OCI-LY1 (cell line): ENCODE measurements at regions not wholly inside any gene's neighbourhood (a gene's known extent, or its start where the extent isn't known, plus 50 kb on each side); places are given as distances from the start of the nearest gene placed in this dataset.

Source experiments
- H2AFZ ChIP-seq: fragments of 200-600 bp; sonication (generic), shearing (Covaris generic); 2 replicates; pipeline ENCODE4 v1.6.0; 2014; ENCODE audit warnings: antibody characterized with exemption, mild to moderate bottlenecking, low read length
- H3F3A ChIP-seq: fragments of 200-600 bp; sonication (generic), shearing (Covaris generic); 2 replicates; pipeline ENCODE4 v1.6.0; 2014; ENCODE audit warnings: mild to moderate bottlenecking, antibody characterized with exemption, low read length, moderate library complexity; ENCODE audit not compliant: insufficient read depth
- H3K27ac ChIP-seq: fragments of 200-600 bp; sonication (generic); 2 replicates; pipeline ENCODE4 v1.5.1; 2014; ENCODE audit warnings: low read length, mixed run types, mild to moderate bottlenecking, low read depth; ENCODE audit not compliant: poor library complexity, severe bottlenecking
- H3K27me3 ChIP-seq: fragments of 200-600 bp; sonication (generic); 2 replicates; pipeline ENCODE4 v1.6.0; 2014; ENCODE audit warnings: antibody characterized with exemption, mild to moderate bottlenecking, low read length, moderate library complexity; ENCODE audit not compliant: insufficient read depth
- H3K36me3 ChIP-seq: fragments of 200-600 bp; sonication (generic); 2 replicates; pipeline ENCODE4 v1.6.1; 2014; ENCODE audit warnings: mild to moderate bottlenecking, antibody characterized with exemption, low read length, moderate library complexity, mixed read lengths; ENCODE audit not compliant: insufficient read depth
- H3K4me1 ChIP-seq: fragments of 200-600 bp; sonication (generic); 2 replicates; pipeline ENCODE4 v1.5.1; 2014; ENCODE audit warnings: mild to moderate bottlenecking, low read length, moderate library complexity; ENCODE audit not compliant: insufficient read depth, severe bottlenecking
- H3K4me2 ChIP-seq: fragments of 200-600 bp; sonication (generic), shearing (Covaris generic); 2 replicates; pipeline ENCODE4 v1.6.1; 2014; ENCODE audit warnings: low read length
- H3K4me3 ChIP-seq: fragments of 200-600 bp; sonication (generic); 2 replicates; pipeline ENCODE4 v1.5.1; 2014; ENCODE audit warnings: low read length, low read depth, mild to moderate bottlenecking, mixed read lengths; ENCODE audit not compliant: poor library complexity, severe bottlenecking
- H3K79me2 ChIP-seq: fragments of 200-600 bp; shearing (Covaris generic); 2 replicates; pipeline ENCODE4 v1.6.1; 2016; ENCODE audit warnings: mixed run types, low read length, mixed read lengths; ENCODE audit not compliant: insufficient read depth
- H3K9ac ChIP-seq: fragments of 200-600 bp; sonication (generic), shearing (Covaris generic); 2 replicates; pipeline ENCODE4 v1.6.1; 2014; ENCODE audit warnings: mild to moderate bottlenecking, low read length, mixed read lengths
- H3K9me2 ChIP-seq: fragments of 200-600 bp; sonication (generic), shearing (Covaris generic); 2 replicates; pipeline ENCODE4 v1.6.1; 2014; ENCODE audit warnings: low read depth, mild to moderate bottlenecking, low read length, mixed read lengths
- H3K9me3 ChIP-seq: fragments of 200-600 bp; shearing (Covaris generic); 2 replicates; pipeline ENCODE4 v1.6.1; 2014; ENCODE audit warnings: low read length, mixed read lengths
- H4K20me1 ChIP-seq: fragments of 200-600 bp; sonication (generic), shearing (Covaris generic); 2 replicates; pipeline ENCODE4 v1.6.0; 2016; ENCODE audit warnings: mild to moderate bottlenecking, low read length; ENCODE audit not compliant: insufficient read depth
- CTCF ChIP-seq: fragments of 200-600 bp; sonication (generic), shearing (Covaris generic); IDR thresholded peaks from 2 replicates; pipeline ENCODE4 v1.5.1; 2017; ENCODE audit warnings: mild to moderate bottlenecking, antibody characterized with exemption, low read length, moderate library complexity, mixed read lengths
- EZH2 ChIP-seq: fragments of 200-600 bp; sonication (generic), shearing (Covaris generic); IDR thresholded peaks from 2 replicates; pipeline ENCODE4 v1.8.0; 2017; ENCODE audit warnings: borderline replicate concordance, mixed run types, mild to moderate bottlenecking, antibody characterized with exemption, low read length, moderate library complexity, mixed read lengths

GRCh38 chr18:27769152-27769551, 407.8 kb downstream of the CDH2 start:
- H3K79me2 ChIP-seq, result no peaks in the 10 kb centered on the region
- H3K4me2 ChIP-seq, result no peak overlapping the region
- no peaks in the 10 kb centered on the region for H3F3A ChIP-seq
- H3K4me3 ChIP-seq, result no peak overlapping the region
- H3K9me3 ChIP-seq, result no peaks in the 10 kb centered on the region
- H2AFZ ChIP-seq, result no peak overlapping the region
- no peaks in the 10 kb centered on the region for H3K9me2 ChIP-seq
- H3K36me3 ChIP-seq, result no peaks in the 10 kb centered on the region
- no peak for TF ChIP-seq CTCF
- TF ChIP-seq EZH2, result no peak
- H3K27me3 ChIP-seq, result no peaks in the 10 kb centered on the region
- no peak overlapping the region for H3K9ac ChIP-seq
- H3K27ac ChIP-seq, result no peak overlapping the region
- H4K20me1 ChIP-seq, result no peaks in the 10 kb centered on the region
- H3K4me1 ChIP-seq, result no peaks in the 10 kb centered on the region

GRCh38 chr18:27763936-27764335, 413.0 kb downstream of the CDH2 start:
- no peaks in the 10 kb centered on the region for H3K27me3 ChIP-seq
- no peaks in the 10 kb centered on the region for H3F3A ChIP-seq
- no peaks in the 10 kb centered on the region for H3K36me3 ChIP-seq
- no peak overlapping the region for H3K4me2 ChIP-seq
- H2AFZ ChIP-seq, result no peak overlapping the region
- H4K20me1 ChIP-seq, result no peaks in the 10 kb centered on the region
- no peak overlapping the region for H3K27ac ChIP-seq
- H3K4me1 ChIP-seq, result no peaks in the 10 kb centered on the region
- H3K4me3 ChIP-seq, result no peak overlapping the region
- H3K9me3 ChIP-seq, result no peaks in the 10 kb centered on the region
- no peaks in the 10 kb centered on the region for H3K9me2 ChIP-seq
- no peaks in the 10 kb centered on the region for H3K79me2 ChIP-seq
- H3K9ac ChIP-seq, result no peak overlapping the region
- TF ChIP-seq CTCF (no peak), EZH2 (no peak)

GRCh38 chr18:27763341-27763740, 413.6 kb downstream of the CDH2 start:
- Histone ChIP-seq H3K4me2 (no peak overlapping the region), H3K9ac (no peak overlapping the region), H3K9me3 (no peaks in the 10 kb centered on the region), H3F3A (no peaks in the 10 kb centered on the region), H4K20me1 (no peaks in the 10 kb centered on the region), H3K79me2 (no peaks in the 10 kb centered on the region), H3K27ac (no peak overlapping the region), H3K36me3 (no peaks in the 10 kb centered on the region), H3K4me1 (no peaks in the 10 kb centered on the region), H3K27me3 (no peaks in the 10 kb centered on the region), H3K4me3 (no peak overlapping the region), H3K9me2 (no peaks in the 10 kb centered on the region), H2AFZ (no peak overlapping the region)
- no peak for TF ChIP-seq EZH2
- no peak for TF ChIP-seq CTCF
